Hepatocyte (in vitro differentiated cells): ENCODE measurements at regions not wholly inside any gene's neighbourhood (a gene's known extent, or its start where the extent isn't known, plus 50 kb on each side); places are given as distances from the start of the nearest gene placed in this dataset.

Source experiments
- DNase-seq: peaks from one replicate; pipeline ENCODE4 v3.0.0-alpha.2; 2016; ENCODE audit warnings: low spot score
- H2AFZ ChIP-seq: fragments of 200-600 bp; sonication (generic); 2 replicates; pipeline ENCODE4 v1.6.0; 2016; ENCODE audit warnings: antibody characterized with exemption, mild to moderate bottlenecking
- H3K27ac ChIP-seq: fragments of 200-600 bp; sonication (generic); 2 replicates; pipeline ENCODE4 v1.5.1; 2016; ENCODE audit warnings: mild to moderate bottlenecking
- H3K27me3 ChIP-seq: fragments of 200-600 bp; sonication (generic); 2 replicates; pipeline ENCODE4 v1.6.1; 2016
- H3K36me3 ChIP-seq: fragments of 200-600 bp; sonication (generic); replicated peaks from 2 replicates; pipeline ENCODE4 v1.5.1; 2016; ENCODE audit warnings: low read depth; ENCODE audit not compliant: insufficient read depth
- H3K4me1 ChIP-seq: fragments of 200-600 bp; sonication (generic); 2 replicates; pipeline ENCODE4 v1.5.1; 2016; ENCODE audit warnings: mild to moderate bottlenecking, moderate library complexity; ENCODE audit not compliant: insufficient read depth
- H3K4me2 ChIP-seq: fragments of 200-600 bp; sonication (generic); 2 replicates; pipeline ENCODE4 v1.6.0; 2016
- H3K4me3 ChIP-seq: fragments of 200-600 bp; sonication (generic); 2 replicates; pipeline ENCODE4 v1.5.1; 2016; ENCODE audit warnings: mild to moderate bottlenecking
- H3K79me2 ChIP-seq: fragments of 200-600 bp; sonication (generic); 2 replicates; pipeline ENCODE4 v1.6.0; 2017; ENCODE audit warnings: mild to moderate bottlenecking
- H3K9me2 ChIP-seq: fragments of 200-600 bp; sonication (generic); replicated peaks from 2 replicates; pipeline ENCODE4 v1.6.0; 2017; ENCODE audit warnings: mild to moderate bottlenecking; ENCODE audit not compliant: insufficient read depth
- H3K9me3 ChIP-seq: fragments of 200-600 bp; sonication (generic); 2 replicates; pipeline ENCODE4 v1.5.1; 2016; ENCODE audit warnings: low read depth, mild to moderate bottlenecking
- H4K20me1 ChIP-seq: fragments of 200-600 bp; sonication (generic); 2 replicates; pipeline ENCODE4 v1.6.0; 2016; ENCODE audit warnings: mild to moderate bottlenecking; ENCODE audit not compliant: insufficient read depth, poor library complexity, severe bottlenecking
- EZH2 ChIP-seq: fragments of 200-600 bp; sonication (generic); IDR thresholded peaks from 2 replicates; pipeline ENCODE4 v1.6.1; 2016; ENCODE audit warnings: antibody characterized with exemption, mild to moderate bottlenecking, borderline replicate concordance
- EZH2phosphoT487 ChIP-seq: fragments of 200-600 bp; sonication (generic); IDR thresholded peaks from one replicate; pipeline ENCODE4 v1.6.1; 2018; ENCODE audit warnings: antibody characterized with exemption, mild to moderate bottlenecking, low read depth, moderate library complexity; ENCODE audit not compliant: unreplicated experiment, severe bottlenecking
- WGBS: methylation state at CpG from one replicate; pipeline ENCODE4 v1.1.6; 2016; ENCODE audit warnings: low lambda C conversion rate; ENCODE audit errors: missing lambda C conversion rate; 5-methylcytosine and 5-hydroxymethylcytosine counted together
- TF ChIP-seq, protein P1 (sequence below): fragments of 200-600 bp; sonication (generic); IDR thresholded peaks from 2 replicates; pipeline ENCODE4 v1.5.1; 2016; ENCODE audit warnings: antibody characterized with exemption, mild to moderate bottlenecking; ENCODE audit not compliant: poor library complexity

DNA sequence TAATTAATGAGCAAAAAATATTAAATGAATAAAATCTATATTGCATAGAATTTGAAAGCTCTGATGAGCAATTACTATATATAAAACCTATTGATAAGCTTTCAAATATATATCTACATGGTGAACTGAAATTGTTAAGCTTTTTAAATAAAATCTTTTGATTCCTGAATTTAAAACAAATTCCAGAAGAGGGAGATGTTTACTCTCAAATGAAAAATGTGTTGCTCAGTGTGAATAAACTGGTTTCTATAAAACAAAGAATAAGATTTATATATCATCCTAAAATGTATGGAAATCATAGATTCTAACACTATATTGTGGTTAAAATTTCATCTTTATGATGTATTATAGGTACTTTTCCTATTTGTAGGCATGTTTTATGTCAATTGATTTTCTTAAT lies 171.5 kb upstream of the SLITRK6 start:
- Histone ChIP-seq H3K9me3 (no peaks in the 10 kb centered on the region), H4K20me1 (no peaks in the 10 kb centered on the region), H3K4me1 (peaks cover 4% of the 10 kb centered on the region), H3K9me2 (no peaks in the 10 kb centered on the region), H3K36me3 (no peaks in the 10 kb centered on the region), H3K4me2 (no peak overlapping the region), H3K27me3 (no peaks in the 10 kb centered on the region), H3K27ac (no peak overlapping the region), H3K4me3 (no peak overlapping the region), H2AFZ (no peak overlapping the region), H3K79me2 (no peaks in the 10 kb centered on the region)
- TF ChIP-seq, protein P1, sequence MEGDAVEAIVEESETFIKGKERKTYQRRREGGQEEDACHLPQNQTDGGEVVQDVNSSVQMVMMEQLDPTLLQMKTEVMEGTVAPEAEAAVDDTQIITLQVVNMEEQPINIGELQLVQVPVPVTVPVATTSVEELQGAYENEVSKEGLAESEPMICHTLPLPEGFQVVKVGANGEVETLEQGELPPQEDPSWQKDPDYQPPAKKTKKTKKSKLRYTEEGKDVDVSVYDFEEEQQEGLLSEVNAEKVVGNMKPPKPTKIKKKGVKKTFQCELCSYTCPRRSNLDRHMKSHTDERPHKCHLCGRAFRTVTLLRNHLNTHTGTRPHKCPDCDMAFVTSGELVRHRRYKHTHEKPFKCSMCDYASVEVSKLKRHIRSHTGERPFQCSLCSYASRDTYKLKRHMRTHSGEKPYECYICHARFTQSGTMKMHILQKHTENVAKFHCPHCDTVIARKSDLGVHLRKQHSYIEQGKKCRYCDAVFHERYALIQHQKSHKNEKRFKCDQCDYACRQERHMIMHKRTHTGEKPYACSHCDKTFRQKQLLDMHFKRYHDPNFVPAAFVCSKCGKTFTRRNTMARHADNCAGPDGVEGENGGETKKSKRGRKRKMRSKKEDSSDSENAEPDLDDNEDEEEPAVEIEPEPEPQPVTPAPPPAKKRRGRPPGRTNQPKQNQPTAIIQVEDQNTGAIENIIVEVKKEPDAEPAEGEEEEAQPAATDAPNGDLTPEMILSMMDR: peak; percentile 32
- TF ChIP-seq EZH2phosphoT487: no peak
- DNase-seq: no peak

DNA sequence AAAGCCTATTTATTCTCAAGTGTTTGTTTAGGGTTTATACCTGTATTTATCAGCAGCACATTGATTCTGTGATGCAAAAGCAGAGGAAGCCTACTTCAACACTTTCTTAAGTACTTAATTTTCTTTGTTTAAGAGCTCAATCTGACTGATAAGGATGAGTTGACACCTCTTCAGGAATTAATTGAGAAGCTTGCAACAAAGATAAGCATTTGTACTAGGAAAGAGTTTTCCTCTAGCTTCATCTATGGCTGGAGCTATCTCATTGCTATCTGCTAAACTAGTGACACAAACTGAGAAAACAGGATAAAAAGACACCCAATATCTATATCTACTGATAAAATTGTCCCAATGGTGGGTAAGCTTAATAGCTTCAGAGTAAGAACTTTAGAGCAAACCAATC lies 170.1 kb upstream of the SLITRK6 start:
- Histone ChIP-seq H3K79me2 (no peaks in the 10 kb centered on the region), H3K4me3 (no peak overlapping the region), H3K36me3 (no peaks in the 10 kb centered on the region), H3K9me2 (no peaks in the 10 kb centered on the region), H2AFZ (no peak overlapping the region), H4K20me1 (no peaks in the 10 kb centered on the region), H3K27me3 (no peaks in the 10 kb centered on the region), H3K9me3 (no peaks in the 10 kb centered on the region), H3K4me2 (no peak overlapping the region), H3K4me1 (peaks cover 4% of the 10 kb centered on the region), H3K27ac (no peak overlapping the region)
- TF ChIP-seq EZH2 (no peak), EZH2phosphoT487 (no peak)
- TF ChIP-seq, protein P1: no peak
- DNase-seq: no peak

DNA sequence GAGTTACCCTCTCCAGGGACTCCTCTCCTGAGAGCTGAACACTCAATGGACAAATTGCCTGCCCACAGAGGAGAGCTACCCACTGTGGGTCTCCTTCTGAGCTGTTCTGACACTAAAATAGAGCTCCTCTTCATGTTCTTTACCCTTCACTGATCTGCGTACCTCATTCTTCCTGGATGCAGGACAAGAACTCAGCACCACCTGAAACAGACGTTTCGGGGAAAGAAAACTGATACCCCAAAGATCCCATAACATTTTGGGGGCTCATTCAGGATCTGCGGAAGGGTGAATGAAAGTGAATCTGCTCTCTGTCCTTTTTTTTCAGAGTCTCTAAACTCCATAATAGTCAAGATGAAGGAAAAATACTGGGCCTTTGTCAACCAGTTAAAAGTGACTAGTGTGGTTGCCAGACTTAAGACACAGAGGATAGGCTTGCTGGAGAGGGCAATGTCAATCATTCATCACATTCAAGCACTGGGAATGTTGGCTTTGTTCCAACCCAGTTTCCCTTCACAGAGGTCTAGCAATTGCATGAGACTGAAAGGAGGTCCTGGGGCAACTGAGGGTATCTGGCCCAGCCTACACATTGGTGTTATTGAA lies 136.7 kb upstream of the SLITRK6 start:
- no peaks in the 10 kb centered on the region for H3K27me3 ChIP-seq
- H3K4me2 ChIP-seq: no peak overlapping the region
- DNase-seq: no peak
- no peaks in the 10 kb centered on the region for H3K9me3 ChIP-seq
- no peak overlapping the region for H3K4me3 ChIP-seq
- no peak overlapping the region for H3K27ac ChIP-seq
- no peak overlapping the region for H2AFZ ChIP-seq
- TF ChIP-seq, protein P1: no peak
- TF ChIP-seq EZH2phosphoT487 (no peak), EZH2 (no peak)
- no peaks in the 10 kb centered on the region for H3K9me2 ChIP-seq
- no peaks in the 10 kb centered on the region for H4K20me1 ChIP-seq
- H3K4me1 ChIP-seq: no peaks in the 10 kb centered on the region
- no peaks in the 10 kb centered on the region for H3K79me2 ChIP-seq
- no peaks in the 10 kb centered on the region for H3K36me3 ChIP-seq
- WGBS: 74% methylated on average over 4 of the region's 4 CpGs

DNA sequence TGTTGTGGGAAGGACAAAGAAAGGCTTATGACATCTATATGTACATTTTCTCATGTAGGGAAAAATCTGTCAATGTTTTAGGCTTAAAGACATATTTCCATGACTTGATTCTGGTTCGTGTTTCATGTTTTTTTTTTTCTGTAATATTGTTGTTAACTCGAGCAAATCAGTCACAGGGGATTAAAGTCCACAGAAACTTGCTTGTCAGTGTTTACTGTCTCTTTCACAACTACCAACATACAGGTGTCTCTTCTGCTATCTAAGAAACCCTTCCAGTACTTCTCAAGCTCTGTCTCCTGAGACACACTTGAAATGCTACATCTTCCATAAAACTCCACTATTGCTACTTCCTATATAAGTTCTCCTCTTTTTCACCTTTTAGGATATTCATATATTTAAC lies 130.9 kb upstream of the SLITRK6 start:
- H3K79me2 ChIP-seq: no peaks in the 10 kb centered on the region
- no peaks in the 10 kb centered on the region for H3K4me1 ChIP-seq
- H3K27me3 ChIP-seq: no peaks in the 10 kb centered on the region
- no peak for TF ChIP-seq EZH2
- TF ChIP-seq EZH2phosphoT487: no peak
- TF ChIP-seq, protein P1: no peak
- no peak overlapping the region for H3K4me2 ChIP-seq
- DNase-seq: no peak
- H3K9me3 ChIP-seq: no peaks in the 10 kb centered on the region
- WGBS: 33% methylated on average over 2 of the region's 2 CpGs
- no peak overlapping the region for H3K27ac ChIP-seq
- no peak overlapping the region for H2AFZ ChIP-seq
- no peaks in the 10 kb centered on the region for H3K36me3 ChIP-seq
- no peak overlapping the region for H3K4me3 ChIP-seq
- H3K9me2 ChIP-seq: no peaks in the 10 kb centered on the region
- no peaks in the 10 kb centered on the region for H4K20me1 ChIP-seq
